ENCODE measurements at regions not wholly inside any gene's neighbourhood (a gene's known extent, or its start where the extent isn't known, plus 50 kb on each side); places are given as distances from the start of the nearest gene placed in this dataset.

DNA sequence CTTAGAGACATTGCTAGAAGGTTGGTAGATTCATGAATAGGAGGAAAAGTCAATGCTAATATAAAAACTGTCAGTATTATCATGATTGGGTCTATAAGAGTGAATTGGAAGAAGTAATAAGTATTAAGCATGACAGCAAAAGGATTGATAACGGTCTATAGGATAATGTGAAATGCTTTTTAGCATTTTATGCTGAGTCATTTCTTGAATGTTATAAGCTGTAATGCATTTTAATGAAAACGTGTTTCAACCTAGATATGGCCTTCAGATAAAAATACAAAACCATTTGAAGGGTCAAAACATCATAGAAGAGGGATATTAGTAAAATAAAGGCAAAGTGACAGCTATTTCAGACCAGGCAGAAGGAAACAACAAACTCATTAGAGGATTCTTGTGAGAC lies 353.5 kb downstream of the SH2D1A start:
- H2AFZ ChIP-seq (ENCODE audit: low read depth, low read length, poor library complexity, severe bottlenecking), result no peak overlapping the region
- H3K27me3 ChIP-seq (ENCODE audit: insufficient read depth, low read length), result no peaks in the 10 kb centered on the region
- no peak for DNase-seq (ENCODE audit: low read depth, low spot score)
- H3K79me2 ChIP-seq (ENCODE audit: insufficient read depth, low read length), result no peaks in the 10 kb centered on the region
- CTCF ChIA-PET, result no interaction called here
- no peak overlapping the region for H3K27ac ChIP-seq (ENCODE audit: low read depth, low read length)
- H3K4me2 ChIP-seq (ENCODE audit: low read length), result no peak overlapping the region
- ATAC-seq, result no peak
- H3K36me3 ChIP-seq (ENCODE audit: control insufficient read depth in 1 of 2, insufficient read depth in 2 of 2, low read length in 2 of 2), result no peaks in the 10 kb centered on the region
- H3K9me3 ChIP-seq (ENCODE audit: control insufficient read depth in 1 of 2, insufficient read depth in 1 of 2, low read depth in 1 of 2, low read length in 2 of 2), result no peaks in the 10 kb centered on the region
- no peaks in the 10 kb centered on the region for H3K9me2 ChIP-seq (ENCODE audit: insufficient read depth)
- POLR2A ChIA-PET, result no interaction called here
- no peak overlapping the region for H3K9ac ChIP-seq (ENCODE audit: low read length)
- no TSS peak for BruUV-seq (replicated peaks)
- intact Hi-C loops (cut with micrococcal nuclease), result no loop called here
- no peaks in the 10 kb centered on the region for H4K20me1 ChIP-seq (ENCODE audit: insufficient read depth)
- RAD21 ChIA-PET (ENCODE audit: low non-redundant PET in 1 of 2, low total read pairs in 2 of 2, uncharacterized antibody in 2 of 2, unreplicated experiment in 2 of 2), result no interaction called here
- H3K4me3 ChIP-seq (replicated peaks in 1 of 2; ENCODE audit: low read depth in 1 of 2, low read length in 2 of 2), result no peak overlapping the region
- TF ChIP-seq, protein P1, sequence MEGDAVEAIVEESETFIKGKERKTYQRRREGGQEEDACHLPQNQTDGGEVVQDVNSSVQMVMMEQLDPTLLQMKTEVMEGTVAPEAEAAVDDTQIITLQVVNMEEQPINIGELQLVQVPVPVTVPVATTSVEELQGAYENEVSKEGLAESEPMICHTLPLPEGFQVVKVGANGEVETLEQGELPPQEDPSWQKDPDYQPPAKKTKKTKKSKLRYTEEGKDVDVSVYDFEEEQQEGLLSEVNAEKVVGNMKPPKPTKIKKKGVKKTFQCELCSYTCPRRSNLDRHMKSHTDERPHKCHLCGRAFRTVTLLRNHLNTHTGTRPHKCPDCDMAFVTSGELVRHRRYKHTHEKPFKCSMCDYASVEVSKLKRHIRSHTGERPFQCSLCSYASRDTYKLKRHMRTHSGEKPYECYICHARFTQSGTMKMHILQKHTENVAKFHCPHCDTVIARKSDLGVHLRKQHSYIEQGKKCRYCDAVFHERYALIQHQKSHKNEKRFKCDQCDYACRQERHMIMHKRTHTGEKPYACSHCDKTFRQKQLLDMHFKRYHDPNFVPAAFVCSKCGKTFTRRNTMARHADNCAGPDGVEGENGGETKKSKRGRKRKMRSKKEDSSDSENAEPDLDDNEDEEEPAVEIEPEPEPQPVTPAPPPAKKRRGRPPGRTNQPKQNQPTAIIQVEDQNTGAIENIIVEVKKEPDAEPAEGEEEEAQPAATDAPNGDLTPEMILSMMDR (IDR thresholded peaks at IDR 0.05 in 2 of 3, conservative IDR thresholded peaks at IDR 0.05 in 1 of 3; ENCODE audit: borderline replicate concordance in 1 of 3, insufficient read depth in 1 of 3, low read depth in 2 of 3, low read length in 2 of 3), result no peak
- no peak for TF ChIP-seq SIN3A (IDR thresholded peaks at IDR 0.05; ENCODE audit: low read depth)
- no peaks in the 10 kb centered on the region for H3K4me1 ChIP-seq (ENCODE audit: control insufficient read depth in 1 of 2, insufficient read depth in 2 of 2, low read length in 2 of 2)

- H3K9ac ChIP-seq (ENCODE audit: low read length), result no peak overlapping the region
- no peaks in the 10 kb centered on the region for H3K79me2 ChIP-seq (ENCODE audit: insufficient read depth, low read length)
- H3K9me2 ChIP-seq (ENCODE audit: insufficient read depth), result no peaks in the 10 kb centered on the region
- no TSS peak for BruUV-seq (replicated peaks)
- no peaks in the 10 kb centered on the region for H3K9me3 ChIP-seq (ENCODE audit: control insufficient read depth in 1 of 2, insufficient read depth in 1 of 2, low read depth in 1 of 2, low read length in 2 of 2)
- DNase-seq (ENCODE audit: low read depth, low spot score) (no peak), ATAC-seq (no peak)
- H3K27me3 ChIP-seq (ENCODE audit: insufficient read depth, low read length), result no peaks in the 10 kb centered on the region
- no peaks in the 10 kb centered on the region for H3K4me1 ChIP-seq (ENCODE audit: control insufficient read depth in 1 of 2, insufficient read depth in 2 of 2, low read length in 2 of 2)
- H3K27ac ChIP-seq (ENCODE audit: low read depth, low read length), result no peak overlapping the region
- POLR2A ChIA-PET, result no interaction called here
- H3K36me3 ChIP-seq (ENCODE audit: control insufficient read depth in 1 of 2, insufficient read depth in 2 of 2, low read length in 2 of 2), result no peaks in the 10 kb centered on the region
- CTCF ChIA-PET, result no interaction called here
- RAD21 ChIA-PET (ENCODE audit: low non-redundant PET in 1 of 2, low total read pairs in 2 of 2, uncharacterized antibody in 2 of 2, unreplicated experiment in 2 of 2), result no interaction called here
- H3K4me2 ChIP-seq (ENCODE audit: low read length), result no peak overlapping the region
- intact Hi-C loops (cut with micrococcal nuclease), result no loop called here
- H4K20me1 ChIP-seq (ENCODE audit: insufficient read depth), result no peaks in the 10 kb centered on the region
- H3K4me3 ChIP-seq (replicated peaks in 1 of 2; ENCODE audit: low read depth in 1 of 2, low read length in 2 of 2), result no peak overlapping the region
- H2AFZ ChIP-seq (ENCODE audit: low read depth, low read length, poor library complexity, severe bottlenecking), result no peak overlapping the region
- TF ChIP-seq RAD21 (IDR thresholded peaks at IDR 0.05; ENCODE audit: low read depth) (no peak), ZFX (IDR thresholded peaks at IDR 0.05) (no peak), SIN3A (IDR thresholded peaks at IDR 0.05; ENCODE audit: low read depth) (no peak), POLR2A (IDR thresholded peaks at IDR 0.05; ENCODE audit: borderline replicate concordance, extremely low read depth, insufficient read depth, insufficient read length) (no peak), TCF7L2 (IDR thresholded peaks at IDR 0.05; ENCODE audit: borderline replicate concordance, extremely low read depth, insufficient read depth, insufficient read length) (no peak), POLR2AphosphoS5 (IDR thresholded peaks at IDR 0.05; ENCODE audit: low read depth, low read length) (no peak), ATF3 (IDR thresholded peaks at IDR 0.05) (no peak), SRF (IDR thresholded peaks at IDR 0.05; ENCODE audit: low read depth) (no peak)
- TF ChIP-seq, protein P2, sequence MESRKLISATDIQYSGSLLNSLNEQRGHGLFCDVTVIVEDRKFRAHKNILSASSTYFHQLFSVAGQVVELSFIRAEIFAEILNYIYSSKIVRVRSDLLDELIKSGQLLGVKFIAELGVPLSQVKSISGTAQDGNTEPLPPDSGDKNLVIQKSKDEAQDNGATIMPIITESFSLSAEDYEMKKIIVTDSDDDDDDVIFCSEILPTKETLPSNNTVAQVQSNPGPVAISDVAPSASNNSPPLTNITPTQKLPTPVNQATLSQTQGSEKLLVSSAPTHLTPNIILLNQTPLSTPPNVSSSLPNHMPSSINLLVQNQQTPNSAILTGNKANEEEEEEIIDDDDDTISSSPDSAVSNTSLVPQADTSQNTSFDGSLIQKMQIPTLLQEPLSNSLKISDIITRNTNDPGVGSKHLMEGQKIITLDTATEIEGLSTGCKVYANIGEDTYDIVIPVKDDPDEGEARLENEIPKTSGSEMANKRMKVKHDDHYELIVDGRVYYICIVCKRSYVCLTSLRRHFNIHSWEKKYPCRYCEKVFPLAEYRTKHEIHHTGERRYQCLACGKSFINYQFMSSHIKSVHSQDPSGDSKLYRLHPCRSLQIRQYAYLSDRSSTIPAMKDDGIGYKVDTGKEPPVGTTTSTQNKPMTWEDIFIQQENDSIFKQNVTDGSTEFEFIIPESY (IDR thresholded peaks at IDR 0.05; ENCODE audit: extremely low read depth, insufficient replicate concordance, low read length), result no peak
- TF ChIP-seq, protein P3, sequence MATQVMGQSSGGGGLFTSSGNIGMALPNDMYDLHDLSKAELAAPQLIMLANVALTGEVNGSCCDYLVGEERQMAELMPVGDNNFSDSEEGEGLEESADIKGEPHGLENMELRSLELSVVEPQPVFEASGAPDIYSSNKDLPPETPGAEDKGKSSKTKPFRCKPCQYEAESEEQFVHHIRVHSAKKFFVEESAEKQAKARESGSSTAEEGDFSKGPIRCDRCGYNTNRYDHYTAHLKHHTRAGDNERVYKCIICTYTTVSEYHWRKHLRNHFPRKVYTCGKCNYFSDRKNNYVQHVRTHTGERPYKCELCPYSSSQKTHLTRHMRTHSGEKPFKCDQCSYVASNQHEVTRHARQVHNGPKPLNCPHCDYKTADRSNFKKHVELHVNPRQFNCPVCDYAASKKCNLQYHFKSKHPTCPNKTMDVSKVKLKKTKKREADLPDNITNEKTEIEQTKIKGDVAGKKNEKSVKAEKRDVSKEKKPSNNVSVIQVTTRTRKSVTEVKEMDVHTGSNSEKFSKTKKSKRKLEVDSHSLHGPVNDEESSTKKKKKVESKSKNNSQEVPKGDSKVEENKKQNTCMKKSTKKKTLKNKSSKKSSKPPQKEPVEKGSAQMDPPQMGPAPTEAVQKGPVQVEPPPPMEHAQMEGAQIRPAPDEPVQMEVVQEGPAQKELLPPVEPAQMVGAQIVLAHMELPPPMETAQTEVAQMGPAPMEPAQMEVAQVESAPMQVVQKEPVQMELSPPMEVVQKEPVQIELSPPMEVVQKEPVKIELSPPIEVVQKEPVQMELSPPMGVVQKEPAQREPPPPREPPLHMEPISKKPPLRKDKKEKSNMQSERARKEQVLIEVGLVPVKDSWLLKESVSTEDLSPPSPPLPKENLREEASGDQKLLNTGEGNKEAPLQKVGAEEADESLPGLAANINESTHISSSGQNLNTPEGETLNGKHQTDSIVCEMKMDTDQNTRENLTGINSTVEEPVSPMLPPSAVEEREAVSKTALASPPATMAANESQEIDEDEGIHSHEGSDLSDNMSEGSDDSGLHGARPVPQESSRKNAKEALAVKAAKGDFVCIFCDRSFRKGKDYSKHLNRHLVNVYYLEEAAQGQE (IDR thresholded peaks at IDR 0.05; ENCODE audit: low read depth), result no peak
These were observed 371.2 kb downstream of the SH2D1A start for GRCh38 chrX:124717537-124717936.

Data from HCT116 (cell line).